Stimulated activated CD8-positive, alpha-beta memory T cell treated with anti-CD3 and anti-CD28 coated beads, Interleukin-4, amount 100 ng/mL, for 24 hours (primary cell): ENCODE measurements at regions not wholly inside any gene's neighbourhood (a gene's known extent, or its start where the extent isn't known, plus 50 kb on each side); places are given as distances from the start of the nearest gene placed in this dataset.
"Not testable (repeated sequence)": the region's sequence is repeated elsewhere in the genome, so short reads cannot be mapped to it uniquely, and the experiment has no call there.

Experiments
- DNase-seq: peaks from one replicate; pipeline ENCODE4 v3.0.0-alpha.2; 2020; ENCODE audit warnings: low read depth

DNA sequence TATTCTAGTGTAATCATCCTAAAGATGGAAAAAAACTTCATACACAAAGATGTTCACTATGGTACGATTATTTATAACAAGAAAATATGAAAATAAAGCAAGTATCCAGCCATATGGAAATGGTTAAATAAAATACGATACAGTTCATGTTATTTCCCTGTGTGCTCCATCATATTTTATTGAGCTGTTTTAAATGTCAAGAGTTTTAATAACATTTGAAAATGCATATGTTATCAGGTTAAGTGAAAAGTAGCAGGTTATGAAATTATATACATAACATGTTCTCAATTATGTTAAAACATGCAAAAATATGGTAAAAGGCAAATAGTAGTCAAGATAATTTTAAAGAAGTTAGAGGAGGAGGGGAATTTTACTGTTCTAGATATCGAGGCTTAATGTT lies 192.0 kb downstream of the HNRNPD start:
- DNase-seq, result no peak

- DNase-seq, result no peak
Observed at GRCh38 chr4:82172186-82172585, 201.6 kb downstream of the HNRNPD start.

DNA sequence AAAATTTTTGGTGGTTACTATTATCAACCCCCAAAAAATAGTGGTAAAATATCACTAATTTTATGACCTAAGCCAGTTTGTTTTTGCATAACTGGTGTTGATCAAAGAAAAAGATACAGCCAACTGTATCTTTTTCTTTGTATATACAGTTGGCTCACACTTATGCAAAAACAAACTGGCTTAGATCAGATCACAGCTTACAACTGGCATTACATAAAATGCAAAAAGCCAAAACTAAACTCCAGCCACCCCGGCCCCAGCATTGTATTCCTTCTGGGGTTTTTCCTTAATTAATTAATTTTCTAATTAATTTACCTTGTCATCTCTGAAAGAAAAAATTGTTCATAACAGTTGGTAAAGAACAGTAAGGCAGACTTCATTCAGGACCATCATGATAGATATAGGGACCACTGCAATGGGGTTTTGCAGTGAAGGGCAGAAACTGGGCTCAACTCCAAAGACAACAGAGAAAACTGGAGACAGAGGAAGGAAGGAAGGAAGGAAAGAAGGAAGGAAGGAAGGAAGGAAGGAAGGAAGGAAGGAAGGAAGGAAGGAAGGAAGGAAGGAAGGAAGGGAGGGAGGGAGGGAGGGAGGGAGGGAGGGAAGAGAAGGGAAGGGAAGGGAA lies 202.1 kb downstream of the HNRNPD start:
- no peak for DNase-seq

GRCh38 chr4:82149750-82150149 lies 224.0 kb downstream of the HNRNPD start:
- DNase-seq, result no peak

DNA sequence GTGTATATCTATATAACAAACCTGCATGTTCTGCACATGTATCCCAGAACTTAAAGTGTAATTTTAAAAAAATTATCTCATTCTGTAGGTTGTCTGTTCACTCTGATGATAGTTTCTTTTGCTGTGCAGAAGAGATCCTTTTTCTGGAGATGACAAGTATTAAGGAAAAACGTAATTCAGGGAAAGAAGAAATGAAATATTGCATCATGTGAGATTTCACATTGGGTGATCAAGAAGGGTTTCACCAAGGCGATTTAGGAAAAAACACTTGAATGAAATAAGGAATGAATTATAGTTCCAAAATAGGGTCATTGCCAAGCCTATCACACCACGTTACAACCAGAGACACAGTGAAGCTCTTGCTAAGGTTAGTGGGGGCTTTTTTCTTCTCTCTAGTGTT lies 227.9 kb downstream of the HNRNPD start:
- no peak for DNase-seq

DNA sequence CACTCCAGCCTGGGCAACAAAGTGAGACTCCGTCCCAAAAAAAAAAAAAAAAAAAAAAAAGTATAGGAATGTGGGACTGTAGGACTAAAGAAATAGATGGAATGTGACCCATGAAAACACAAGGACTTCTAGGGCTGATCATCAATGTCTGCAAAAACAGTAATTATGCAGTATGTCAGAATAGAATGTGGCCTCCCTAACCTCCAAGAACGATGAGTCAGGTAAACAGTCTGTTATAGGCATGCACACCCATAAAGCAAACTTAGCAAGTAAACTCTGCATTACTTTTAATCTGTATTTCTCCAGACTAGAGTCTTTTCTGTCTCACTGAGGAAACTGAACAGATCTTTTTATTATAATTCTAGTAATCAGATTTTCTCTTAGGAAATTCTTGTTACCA lies 233.4 kb downstream of the HNRNPD start:
- no peak for DNase-seq

DNA sequence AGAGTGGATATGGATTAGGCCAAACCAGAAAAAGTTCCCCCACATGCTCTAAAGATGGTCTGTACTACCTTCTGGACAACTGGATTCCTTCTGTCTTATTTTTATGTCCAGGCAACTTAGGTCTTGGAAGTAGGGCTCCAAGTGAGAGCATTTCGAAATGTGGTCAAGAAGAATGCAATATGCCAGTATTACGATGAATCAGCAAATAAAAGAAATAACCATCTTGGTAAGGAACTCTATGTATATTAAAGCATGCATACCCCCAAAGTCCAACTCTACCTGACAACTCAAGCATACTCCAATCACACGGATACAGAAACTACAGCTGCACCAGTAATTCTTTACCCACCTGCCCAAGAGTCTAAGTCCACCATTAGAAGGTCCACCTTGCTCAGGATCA lies 234.5 kb downstream of the HNRNPD start:
- DNase-seq, result no peak

GRCh38 chr4:82138374-82138773 lies 235.4 kb downstream of the HNRNPD start:
- DNase-seq, result no peak

DNA sequence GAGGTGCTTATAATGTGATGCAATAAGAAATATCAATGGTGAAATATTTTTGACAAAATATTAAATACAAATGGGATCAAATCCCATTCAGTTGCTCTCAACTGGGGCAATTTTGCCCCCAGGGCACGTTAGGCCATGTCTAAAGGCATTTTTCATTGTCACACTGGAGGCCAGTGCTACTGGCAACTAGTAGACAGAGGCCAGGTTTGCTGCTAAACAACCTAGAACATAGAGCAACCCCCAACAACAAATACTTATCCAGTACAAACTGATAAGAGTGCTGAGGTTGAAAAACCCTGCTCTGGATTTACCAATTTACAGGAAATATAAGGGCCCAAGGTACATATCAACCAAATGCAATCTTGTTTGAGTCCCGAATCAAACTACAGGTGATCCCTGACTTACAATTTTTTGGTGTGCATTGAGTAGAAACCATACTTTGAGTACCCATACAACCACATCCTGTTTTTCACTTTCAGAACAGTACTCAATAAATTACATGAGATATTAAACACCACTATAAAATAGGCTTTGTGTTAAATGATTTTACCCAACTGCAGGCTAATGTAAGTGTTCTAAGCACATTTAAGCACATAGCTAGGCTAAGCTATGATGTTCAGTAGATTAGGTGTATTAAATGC lies 237.5 kb downstream of the HNRNPD start:
- DNase-seq, result no peak

GRCh38 chr4:82128355-82128754 lies 245.4 kb downstream of the HNRNPD start:
- DNase-seq, result no peak

GRCh38 chr4:82126512-82127040 lies 247.2 kb downstream of the HNRNPD start:
- DNase-seq, result no peak

GRCh38 chr4:82125787-82126297 lies 247.9 kb downstream of the HNRNPD start:
- no peak for DNase-seq

DNA sequence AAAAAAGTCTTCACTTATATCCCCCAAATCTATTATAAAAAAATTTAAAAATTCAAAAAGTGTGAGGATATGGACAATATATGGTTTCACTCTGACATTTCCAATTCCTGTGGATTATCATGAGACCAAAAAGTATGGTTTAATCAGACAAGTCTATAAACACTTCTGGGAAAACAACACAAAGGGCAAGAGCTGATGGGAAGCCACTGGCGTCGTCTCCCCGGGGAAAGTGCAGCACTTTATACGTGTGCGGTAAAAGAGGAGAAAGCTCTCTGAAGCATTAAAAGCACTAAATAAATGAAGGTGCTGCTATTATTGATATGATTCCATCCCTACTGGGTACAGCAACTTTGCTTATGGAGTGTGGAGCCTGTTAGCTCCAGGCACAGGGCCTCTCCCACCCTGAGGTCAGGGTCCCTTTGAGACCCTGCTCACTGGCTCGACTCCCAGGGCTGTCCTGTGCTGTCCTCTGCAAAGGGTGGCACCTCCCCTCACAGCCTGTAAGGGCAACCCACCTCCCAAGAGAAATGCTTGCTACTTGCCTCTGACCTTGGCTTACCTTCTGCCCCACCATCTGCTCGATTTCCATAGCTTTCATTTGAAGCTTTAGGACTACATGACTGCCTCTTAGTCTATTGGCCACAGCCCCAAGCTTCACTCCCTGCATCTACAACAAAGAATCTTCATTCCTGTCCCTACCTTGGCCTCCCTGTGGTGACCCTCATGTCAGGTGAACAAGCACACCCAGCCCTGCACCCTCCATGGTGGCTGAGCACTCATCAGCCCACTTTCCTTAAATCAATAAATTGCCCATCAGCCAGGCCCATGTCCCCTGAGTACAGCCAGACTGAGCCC lies 248.6 kb downstream of the HNRNPD start:
- no peak for DNase-seq

DNA sequence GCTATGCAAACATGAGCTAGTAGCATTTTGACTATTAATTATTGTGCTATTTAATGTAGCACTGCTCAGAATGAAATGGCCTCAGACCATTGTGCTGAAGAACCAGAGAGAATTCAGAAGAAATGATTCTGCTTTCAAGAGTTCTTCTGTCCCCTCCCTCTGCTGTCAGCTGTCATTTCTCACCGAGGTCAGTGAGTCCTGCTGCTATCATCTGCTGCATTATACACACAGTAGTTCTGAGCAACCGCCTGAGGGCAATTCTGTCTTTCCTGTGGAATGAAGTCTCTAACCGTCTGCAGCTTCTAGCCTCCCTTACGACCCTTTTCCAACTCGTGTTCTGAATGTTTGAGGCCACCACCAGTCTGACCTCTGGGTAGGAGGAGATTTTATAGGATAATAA lies 249.4 kb downstream of the HNRNPD start:
- no peak for DNase-seq

- DNase-seq, result no peak
Observed at GRCh38 chr4:82123934-82124333, 249.9 kb downstream of the HNRNPD start.

DNA sequence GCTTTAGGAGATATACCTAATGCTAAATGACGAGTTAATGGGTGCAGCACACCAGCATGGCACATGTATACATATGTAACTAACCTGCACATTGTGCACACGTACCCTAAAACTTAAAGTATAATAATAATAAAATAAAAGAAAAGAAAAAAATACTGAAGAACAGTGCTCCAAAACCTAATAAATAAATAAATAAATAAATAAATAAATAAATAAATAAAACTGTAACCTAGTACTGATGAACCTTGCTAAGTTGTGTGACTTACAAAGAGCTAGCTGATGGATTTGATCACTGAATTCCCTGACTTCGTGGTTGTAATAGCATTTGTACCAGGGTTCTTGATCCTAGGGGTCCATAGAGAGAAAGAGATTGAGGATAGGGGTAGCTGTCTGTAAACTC lies 258.6 kb downstream of the HNRNPD start:
- not testable (repeated sequence) for DNase-seq

DNA sequence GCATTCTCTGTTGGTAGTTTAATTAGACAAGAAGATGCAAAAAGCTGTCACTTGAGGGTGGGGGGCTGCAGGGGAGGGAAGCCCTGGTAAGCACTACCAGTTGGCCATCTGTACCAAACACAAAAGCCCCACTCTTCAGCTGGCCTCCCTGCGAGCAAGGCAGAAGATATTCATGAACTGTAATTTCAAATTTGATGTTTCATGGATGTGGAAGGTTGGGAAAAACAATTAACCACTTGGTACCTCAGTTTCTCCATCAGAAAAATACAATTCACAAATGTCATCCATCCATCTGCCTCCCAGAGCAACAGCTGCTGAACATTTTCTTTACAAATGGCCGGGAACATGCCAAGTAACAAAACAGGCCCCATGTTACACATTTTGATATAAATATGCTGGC lies 265.3 kb downstream of the HNRNPD start:
- no peak for DNase-seq

GRCh38 chr4:82104578-82104977 lies 269.2 kb downstream of the HNRNPD start:
- DNase-seq, result no peak

DNA sequence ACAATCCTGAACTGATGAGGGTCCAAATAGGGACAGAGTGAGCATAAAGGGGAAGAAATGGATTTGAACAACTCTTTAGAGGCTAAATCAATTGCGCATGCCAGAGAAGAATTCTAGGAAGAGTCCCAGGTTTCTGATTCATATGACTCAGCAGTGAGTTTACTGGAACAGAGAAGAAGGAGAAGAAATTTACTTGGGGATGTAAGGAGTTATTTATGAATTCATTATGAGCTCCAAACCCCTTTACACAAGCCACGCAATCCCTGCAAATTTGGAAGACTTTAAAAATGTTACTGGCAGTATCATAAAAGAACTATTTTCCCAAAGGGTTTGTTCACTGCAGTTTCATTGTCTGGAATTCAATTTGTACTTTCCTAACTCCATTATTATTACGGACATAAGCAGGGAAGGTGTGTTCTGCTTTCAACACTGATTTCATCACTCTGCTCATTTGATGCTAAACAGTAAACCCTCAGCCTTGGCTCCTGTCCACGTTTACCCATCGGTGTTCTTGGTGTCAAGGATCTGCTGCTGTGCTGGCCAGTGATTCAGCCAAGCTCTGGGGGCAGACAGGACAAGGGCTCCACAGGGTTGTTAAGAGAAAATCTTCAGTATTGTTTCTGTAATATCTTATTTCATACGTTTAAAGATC lies 273.7 kb downstream of the HNRNPD start:
- DNase-seq, result no peak

GRCh38 chr4:82097504-82097903 lies 276.3 kb downstream of the HNRNPD start:
- no peak for DNase-seq

GRCh38 chr4:82090717-82091116 lies 283.1 kb downstream of the HNRNPD start:
- no peak for DNase-seq

- no peak for DNase-seq
Observed at GRCh38 chr4:82084747-82085146, 289.0 kb downstream of the HNRNPD start.
